Suppressor macrophage treated with lipopolysaccharide for 4 hours (primary cell): ENCODE measurements at regions not wholly inside any gene's neighbourhood (a gene's known extent, or its start where the extent isn't known, plus 50 kb on each side); places are given as distances from the start of the nearest gene placed in this dataset.
"Not testable (repeated sequence)": the region's sequence is repeated elsewhere in the genome, so short reads cannot be mapped to it uniquely, and the experiment has no call there.

Experiments used
- DNase-seq: peaks from one replicate; pipeline ENCODE4 v3.0.0-alpha.2; 2020

DNA sequence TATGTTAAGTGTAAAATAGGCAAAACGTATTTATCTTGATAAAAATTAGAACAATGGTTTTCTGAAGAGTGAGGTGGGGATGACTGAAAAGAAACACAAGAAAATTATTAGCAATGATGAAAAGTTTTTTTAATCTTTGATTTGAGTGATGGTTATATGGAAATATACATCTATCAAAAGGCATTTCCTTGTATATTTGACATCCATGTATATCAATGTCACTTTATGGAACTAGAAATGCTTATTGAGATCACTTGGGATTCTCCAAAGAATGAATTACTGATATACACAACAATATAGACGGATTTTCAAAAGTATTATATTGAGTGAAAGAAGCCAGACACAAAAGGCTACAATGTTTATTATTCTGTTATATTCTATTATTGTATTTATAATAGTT lies 1042.0 kb upstream of the POT1 start:
- DNase-seq, result no peak

DNA sequence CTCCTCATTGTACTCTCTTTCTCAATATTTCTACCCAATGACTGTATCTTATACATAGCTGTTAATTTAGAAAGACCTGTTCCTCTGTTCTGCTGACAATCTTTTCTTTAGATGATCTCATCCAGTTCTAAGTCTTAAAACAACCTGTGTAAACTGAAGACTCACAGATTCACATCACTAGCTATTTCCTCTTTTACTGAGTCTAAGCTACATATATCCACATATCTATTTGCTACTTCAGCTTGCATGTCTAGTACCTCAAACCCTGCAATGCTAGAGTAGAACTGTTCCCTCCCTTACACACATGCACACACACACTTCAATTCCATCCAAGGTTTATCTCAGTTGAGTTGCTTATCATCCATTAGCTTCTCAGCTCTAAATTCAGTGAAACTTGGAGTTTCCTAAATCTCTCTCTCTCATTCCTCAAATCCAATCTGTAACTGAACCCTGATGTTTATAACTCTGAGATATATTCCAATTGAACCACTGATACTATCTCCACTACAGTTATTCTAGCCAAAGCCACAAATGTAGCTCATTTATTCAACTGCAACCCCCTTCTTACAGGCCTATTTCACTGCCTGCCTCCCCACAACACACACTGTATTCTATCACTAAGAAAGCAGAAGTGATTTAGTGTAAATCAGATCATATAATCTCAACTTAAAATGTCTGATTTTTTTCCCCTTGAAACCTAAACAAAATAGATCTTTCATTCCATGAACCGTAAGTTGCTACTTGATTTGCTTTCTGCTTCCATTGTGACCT lies 1036.8 kb upstream of the POT1 start:
- DNase-seq, result no peak

DNA sequence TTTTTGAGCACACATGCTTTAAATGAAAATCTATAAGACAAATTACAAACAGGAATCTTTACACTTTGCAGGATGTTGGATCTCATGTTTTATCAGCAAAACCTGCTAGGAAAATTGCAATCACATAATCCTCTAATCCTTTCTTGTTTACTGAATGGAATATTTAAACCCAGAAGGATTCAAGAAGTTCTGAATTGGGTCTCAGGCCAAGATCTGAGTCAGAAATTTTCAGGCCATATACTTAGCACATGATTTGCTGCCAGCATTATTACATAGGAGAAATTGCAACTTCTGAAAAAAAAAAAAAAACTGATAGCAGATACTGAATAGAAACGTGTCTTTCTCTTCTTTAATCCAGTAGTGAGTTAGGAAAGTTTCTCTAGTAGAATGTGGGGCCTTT lies 1005.3 kb upstream of the POT1 start:
- no peak for DNase-seq

DNA sequence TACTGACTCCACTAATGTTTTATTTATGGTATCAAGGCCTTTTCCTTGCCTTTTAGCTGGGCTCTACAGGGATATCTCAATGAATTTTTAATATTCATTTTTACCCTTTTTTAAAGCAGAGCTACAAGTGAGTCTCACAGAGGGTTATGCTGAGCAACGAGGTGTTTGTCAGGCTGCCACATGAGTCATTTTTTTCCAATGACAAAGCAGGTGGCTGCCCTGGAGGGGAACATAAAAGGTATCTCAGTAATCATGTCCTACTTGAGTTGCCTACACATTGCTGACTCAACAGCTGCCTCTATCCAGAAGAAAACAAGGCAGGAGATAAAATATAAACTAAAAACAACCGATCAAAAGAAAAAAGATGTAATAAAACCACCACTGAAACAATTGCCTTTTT lies 1004.9 kb upstream of the POT1 start:
- DNase-seq, result no peak

DNA sequence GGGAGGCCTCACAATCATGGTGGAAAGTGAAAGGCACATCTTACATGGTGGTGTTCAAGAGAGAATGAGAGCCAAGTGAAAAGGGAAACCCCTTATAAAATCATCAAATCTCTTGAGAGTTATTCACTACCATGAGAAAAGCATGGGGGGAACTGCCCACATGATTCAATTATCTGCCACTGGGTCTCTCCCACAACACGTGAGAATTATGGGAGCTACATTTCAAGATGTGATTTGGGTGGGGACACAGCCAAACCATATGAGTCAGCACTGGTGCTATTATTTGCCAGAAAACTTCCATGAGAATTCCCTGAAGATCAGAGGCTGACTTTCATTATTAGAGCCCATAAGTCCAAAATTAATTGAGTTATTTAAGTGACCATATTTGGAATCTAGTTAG lies 1001.2 kb upstream of the POT1 start:
- no peak for DNase-seq

DNA sequence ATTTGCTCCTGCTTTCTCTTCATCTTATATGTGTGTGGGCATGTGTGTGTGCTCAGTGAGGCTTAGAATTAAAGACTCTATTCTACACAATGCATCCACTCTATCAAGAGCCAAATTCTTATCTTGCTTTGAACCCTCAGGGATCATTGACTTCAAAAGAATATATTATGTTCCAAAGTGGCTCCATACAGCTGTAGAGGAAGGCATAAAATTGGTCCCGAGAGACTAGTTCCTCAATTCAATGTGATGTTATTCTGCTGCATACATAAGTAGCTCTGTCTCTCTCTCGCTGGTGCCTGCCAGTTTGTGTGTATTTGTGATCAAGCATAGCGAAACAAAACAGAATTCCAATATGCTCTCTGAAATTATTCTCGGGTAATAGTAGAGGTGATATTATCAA lies 997.9 kb upstream of the POT1 start:
- DNase-seq, result no peak

DNA sequence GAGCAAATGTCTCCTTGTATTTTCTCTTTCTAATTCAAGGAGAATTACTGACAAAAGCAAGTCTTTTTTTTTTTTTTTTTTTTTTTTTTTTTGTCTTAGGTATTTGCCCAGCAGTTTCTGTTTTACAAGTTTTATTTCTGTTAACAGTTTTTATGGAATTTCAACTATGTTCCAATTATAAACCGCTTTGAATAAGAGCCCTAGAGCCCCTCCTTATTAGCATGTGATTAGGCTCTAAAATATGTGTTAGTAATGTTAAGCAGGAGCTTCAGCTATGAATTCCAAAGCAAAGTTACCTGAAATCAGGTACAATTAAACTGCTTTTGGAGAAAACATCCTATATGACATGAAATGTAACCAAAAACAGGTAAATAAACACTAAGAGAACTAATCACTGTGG lies 997.0 kb upstream of the POT1 start:
- DNase-seq, result no peak

DNA sequence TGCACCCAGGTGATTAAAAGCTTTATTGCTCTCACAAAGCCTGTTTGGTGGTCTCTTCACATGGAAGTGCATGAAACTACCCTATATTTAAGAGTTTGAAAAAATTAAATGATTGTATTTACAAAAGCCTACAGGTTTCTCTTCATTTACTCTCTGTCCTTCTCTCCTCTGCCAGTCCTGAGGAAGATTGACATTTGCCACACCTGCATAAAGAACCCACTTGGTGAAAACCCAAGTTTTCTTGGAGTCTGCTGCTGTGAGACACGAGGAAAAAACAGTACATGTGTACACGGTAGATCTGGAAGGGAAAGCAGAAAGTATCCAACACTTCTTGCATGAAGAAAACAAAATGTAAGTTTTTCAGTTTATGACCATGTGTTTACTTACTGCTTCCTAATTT lies 994.4 kb upstream of the POT1 start:
- no peak for DNase-seq

DNA sequence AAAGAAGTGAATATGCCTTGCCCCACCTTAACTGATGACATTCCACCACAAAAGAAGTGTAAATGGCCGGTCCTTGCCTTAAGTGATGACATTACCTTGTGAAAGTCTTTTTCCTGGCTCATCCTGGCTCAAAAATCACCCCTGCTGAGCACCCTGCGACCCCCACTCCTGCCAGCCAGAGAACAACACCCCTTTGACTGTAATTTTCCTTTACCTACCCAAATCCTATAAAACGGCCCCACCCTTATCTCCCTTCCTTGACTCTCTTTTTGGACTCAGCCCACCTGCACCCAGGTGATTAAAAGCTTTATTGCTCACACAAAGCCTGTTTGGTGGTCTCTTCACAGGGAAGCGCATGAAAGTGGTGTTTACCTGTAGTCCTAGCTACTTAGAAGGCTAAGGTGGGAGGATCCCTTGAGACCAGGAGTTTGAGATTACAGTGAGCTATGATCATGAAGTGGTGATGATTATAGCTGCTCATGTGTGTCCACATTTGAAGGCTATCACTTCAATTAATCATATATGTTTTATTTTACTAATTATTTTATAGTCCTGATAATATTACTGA lies 985.8 kb upstream of the POT1 start:
- not testable (repeated sequence) for DNase-seq

DNA sequence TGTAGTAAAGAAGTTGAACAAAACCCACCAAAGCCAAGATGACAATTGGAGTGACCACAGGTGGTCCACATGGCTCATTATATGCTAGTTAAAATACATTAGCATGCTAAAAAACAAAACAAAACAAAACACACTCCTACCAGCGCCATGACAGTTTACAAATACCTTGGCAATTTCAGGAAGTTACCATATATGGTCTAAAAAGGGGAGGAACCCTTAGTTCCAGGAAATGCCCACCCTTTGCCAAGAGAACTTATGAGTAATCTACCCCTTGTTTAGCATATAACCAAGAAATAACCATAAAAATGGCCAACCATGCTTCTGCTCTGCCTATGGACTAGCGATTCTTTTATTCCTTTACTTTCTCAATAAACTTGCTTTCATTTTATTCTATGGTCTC lies 979.1 kb upstream of the POT1 start:
- DNase-seq, result no peak

DNA sequence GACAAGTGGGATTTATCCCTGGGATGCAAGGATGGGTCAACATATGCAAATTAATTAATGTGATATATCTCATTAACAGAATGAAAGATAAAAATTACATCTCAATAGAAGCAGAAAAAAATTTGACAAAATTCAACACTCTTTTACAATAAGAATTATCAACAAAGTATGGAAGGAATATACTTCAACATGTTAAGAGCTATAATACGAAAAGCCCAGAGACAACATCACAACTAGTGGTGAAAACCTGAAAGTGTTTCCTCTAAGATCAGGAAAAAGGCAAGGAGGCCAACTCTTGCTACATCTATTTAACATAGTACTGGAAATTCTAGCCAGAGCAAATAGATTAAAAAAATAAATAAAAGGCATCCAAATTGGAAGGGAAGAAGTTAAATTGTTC lies 970.0 kb upstream of the POT1 start:
- no peak for DNase-seq

DNA sequence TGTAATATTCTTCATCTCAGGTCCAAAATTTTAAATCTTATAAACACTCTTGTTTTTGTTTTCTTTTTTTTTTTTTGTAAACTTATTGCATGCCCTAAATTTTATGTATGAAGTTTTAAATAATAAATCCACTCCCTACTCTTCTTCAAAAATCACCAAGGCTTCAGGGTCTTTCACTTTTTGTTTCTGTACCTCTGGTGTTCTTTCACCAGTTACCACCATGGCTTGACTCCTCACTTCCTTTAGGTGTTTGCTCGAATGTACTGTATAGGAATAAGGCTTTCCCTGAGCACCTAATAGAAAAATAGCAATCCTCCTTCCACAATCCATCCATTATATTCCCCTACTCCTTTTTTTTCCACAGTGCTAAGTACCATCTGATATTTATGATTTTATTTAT lies 962.8 kb upstream of the POT1 start:
- DNase-seq, result no peak

DNA sequence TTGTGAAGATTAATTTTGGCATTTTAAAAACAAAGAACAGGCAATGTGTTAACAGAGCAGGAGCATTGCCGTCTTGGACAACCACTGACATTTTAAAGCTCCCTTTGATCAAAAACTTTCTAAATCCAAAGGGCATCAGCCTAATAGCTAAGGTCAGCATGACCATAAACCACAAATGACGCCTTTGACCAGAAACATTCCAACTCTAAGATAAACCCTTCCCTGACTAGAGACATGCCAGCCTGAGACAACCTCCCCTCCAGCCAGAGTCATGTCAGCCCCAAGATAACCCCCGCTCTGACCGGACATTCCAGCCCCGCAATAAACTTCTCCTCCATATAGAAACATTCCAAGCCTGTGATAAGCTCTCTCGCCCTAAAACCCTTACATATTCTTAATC lies 949.4 kb upstream of the POT1 start:
- no peak for DNase-seq

DNA sequence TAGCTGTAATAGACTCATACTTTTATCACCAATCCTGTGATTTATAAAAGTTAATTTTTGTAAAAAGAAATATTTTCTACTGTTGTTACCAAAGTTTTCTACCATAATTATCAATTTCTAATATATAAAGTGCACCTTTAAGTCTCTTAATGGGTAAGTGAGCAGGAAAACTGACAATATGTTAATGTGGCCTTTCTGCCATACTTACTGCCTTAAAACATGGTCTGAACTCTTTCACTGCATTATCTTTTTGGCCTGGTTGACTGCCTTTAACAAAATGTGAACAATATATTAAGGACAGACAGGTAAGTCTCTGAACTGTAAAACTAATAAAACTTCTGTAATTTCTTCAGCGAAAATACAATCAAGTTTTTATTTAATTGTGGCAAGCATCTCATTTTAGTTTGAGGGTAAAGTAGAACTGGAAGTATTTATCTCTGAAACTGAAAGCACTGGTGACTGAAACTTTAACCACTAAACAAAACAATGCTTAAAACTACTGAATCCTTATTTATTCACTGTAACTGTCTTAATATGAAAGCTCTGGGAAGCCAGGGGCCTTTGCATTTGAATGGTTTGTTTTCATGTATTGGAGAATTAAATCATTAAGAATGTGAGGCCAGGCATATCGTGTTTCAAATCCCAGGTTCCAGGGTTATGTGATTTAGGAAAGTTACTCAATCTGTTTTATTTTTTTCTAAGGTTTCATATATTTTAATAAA lies 948.8 kb upstream of the POT1 start:
- no peak for DNase-seq

DNA sequence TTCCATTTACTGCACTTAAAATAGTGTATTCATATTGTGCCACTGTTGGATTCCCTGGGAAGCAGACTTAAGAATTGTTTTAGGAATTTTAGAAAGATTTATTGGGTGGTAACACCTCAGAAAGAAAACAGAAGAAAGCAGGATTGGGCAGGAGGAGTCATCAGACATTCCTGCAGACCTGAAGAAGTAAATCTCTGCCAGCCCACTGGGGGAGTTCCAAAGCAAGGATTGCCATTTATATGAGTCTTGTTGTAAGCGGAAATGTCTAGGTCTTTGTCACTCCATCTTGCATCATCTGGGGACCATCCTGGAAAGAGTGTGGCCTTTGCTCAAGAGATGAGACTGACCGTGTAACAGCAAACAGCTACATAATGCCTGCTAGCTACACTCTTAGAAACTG lies 947.6 kb upstream of the POT1 start:
- no peak for DNase-seq

DNA sequence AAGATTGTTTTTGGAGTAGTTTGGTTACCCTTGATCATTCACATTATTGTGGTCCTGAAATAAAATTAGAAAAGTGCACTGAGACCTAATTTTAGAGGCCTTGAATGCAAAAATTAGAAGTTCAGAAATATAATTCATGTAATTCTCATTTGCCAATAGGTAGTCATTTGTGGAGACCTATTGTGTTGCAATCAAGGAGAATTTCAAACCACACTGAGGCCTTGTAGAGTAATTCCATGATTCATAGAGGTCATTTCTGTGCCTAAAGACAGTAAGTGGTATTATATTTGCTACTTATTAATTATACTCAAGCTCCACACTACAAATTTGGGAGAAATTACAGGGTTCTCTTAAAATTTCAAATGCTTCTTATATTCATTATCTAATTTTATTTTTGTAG lies 946.8 kb upstream of the POT1 start:
- no peak for DNase-seq

DNA sequence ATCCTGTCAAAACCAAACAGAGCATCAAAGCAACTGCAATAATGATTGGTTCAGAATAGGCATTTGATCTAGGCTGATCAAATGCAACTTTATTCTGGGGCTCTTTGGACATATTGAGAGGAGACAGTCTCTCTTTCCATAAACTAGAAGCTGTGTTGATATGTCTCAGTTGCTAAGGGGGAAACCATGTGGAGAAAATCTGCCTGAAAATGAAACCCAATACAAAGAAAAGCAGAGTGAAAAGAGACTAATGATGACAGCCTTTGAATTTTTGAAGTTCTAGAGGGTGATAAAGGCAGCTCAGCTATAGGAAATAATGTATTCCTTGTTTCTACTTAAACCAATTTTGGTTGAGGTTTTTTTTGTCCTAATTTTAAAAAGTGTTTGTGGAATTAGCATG lies 941.8 kb upstream of the POT1 start:
- DNase-seq, result no peak

DNA sequence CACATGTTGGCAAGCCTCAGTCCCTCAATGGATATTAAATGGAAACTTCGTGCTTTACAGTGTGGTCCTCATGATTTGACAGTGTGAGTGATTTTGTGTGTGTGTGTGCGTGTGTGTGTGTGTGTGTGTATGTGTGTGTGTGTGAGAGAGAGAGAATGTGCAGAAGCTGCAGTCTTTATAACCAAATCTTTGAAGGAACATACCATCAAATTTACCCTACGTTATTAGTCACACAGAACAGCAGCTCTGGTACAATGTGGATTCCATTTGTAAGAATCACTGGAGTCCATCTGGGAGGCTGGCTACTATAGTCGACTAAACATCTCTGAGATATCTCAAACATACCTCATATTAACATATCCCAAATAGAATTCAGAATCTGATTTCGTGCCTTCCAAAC lies 928.0 kb upstream of the POT1 start:
- no peak for DNase-seq

DNA sequence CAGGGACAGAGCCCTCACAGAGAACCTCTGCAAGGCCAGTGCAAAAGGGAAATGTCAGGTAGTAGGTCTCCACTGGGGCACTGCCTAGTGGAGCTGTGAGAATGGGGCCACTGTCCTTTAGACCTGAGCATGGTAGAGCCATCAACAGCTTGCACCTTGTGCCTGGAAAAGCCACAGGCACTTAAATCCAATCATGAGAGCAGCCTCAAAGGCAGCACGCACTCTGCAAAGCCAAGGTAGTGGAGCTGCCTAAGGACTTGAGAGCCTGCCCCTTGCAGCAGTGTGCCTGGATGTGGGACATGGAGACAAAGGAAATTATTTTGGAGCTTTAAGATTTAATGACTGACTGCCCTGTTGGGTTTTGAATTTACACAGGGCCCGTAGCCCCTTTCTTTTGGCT lies 918.5 kb upstream of the POT1 start:
- DNase-seq, result no peak

DNA sequence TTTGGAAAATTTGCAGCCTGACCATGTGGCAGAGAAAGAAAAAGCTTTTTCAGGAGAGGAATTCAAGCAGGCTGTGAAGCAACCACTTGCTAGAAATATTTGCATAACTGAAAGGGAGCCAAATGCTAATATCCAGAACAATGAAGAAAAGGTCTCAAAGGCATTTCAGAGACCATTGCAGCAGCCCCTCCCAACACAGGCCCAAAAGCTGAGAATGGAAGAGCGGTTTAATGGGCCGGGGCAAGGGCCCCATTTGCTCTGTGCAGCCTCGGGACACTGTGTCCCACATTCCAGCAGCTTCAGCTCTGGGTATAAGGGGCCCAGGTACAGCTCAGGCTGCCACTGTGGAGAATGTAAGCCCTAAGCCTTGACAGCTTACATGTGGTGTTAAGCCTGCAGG lies 918.1 kb upstream of the POT1 start:
- no peak for DNase-seq

DNA sequence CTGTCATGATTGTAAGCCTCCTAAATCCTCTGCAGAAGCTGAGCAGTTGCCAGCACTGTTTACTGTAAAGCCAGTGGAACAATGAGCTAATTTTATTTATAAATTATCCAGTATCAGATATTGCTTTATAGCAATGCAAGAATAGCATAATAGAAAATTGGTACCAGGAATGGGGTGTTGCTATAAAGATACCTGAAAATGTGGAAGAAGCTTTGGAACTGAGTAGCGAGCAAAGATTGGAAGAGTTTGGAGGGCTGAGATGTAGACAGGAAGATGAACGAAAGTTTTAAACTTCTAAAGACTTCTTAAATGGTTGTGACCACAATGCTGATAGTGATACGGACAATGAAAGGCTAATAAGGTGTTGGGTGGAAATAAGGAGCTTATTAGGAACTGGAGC lies 917.4 kb upstream of the POT1 start:
- no peak for DNase-seq

DNA sequence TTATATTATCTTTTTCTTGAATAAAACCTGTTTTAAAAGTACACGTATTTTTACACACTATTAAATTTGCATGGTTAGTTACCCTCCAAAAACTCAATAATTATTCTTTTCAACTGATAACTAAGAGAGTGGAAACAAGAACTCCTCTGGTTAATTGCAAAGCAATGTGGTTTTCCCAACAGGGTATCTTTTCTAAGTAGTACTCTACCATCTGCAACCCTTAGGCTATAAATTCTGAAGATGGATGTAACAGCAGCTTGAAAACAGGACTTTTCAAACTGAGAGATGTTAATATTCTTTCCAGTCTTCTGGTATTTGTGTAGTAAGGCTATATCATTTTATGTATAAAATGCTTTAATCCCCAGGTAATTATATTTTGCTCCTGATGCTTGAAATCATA lies 916.1 kb upstream of the POT1 start:
- DNase-seq, result no peak

DNA sequence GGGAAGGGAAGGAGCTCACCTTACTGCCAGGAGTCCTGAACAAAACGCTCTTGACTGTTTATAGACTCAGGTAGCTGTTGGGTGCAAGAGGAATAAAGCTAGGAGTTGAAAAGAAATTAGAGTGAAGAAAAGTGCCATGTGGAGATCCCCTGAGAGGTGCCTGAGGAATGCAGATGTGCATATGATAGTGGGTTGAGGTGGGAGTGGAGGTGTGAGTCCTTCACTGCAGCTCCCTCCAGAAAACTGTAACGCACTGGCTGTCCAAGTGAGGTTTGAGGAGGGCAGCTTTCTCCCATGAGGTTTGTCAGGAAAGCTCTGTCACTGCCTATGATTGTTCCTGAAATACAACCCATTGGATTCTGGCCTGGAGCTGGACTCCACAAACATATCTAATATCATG lies 904.8 kb upstream of the POT1 start:
- no peak for DNase-seq

DNA sequence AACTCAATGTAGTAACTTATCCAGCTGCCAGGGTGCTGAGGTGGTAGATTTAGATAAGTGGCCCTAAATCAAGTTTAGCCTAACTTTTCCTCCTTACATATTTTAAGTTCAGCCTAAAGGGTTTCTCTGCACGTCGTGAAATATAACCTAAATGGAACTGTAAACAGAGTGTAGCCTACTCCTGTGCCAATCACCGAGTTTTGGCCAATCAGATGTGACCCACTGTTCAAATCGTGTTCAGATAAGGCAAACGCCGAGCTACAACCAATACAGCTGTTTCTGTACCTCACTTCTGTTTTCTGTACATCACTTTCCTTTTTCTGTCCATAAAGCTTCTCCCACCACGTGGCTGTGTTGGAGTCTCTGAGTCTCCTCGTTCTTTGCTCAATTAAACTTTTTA lies 904.2 kb upstream of the POT1 start:
- no peak for DNase-seq

DNA sequence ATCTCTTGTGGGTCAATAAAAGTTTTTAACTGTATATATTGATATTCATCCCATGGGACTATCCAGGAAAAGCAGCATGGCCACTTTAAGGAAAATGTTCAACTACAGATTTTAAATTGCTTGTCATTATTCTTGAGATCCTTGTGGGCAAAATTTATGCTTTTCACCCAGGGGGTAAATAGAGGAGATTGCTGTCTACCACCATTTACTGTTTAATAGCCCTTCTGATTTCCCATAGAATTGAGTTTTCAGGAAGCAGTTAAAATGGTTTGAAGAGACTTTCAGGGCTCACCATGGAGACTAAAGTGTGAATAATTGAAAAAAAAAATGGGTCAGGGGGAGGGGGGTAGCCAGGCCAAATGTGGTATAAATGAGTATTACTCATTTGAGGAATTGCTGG lies 901.1 kb upstream of the POT1 start:
- DNase-seq, result no peak
